H1 (cell line): ENCODE measurements at regions not wholly inside any gene's neighbourhood (a gene's known extent, or its start where the extent isn't known, plus 50 kb on each side); places are given as distances from the start of the nearest gene placed in this dataset.

Experiments
- CTCF ChIA-PET: fragments of 300-600 bp; sonication (Branson Sonifier 250); formaldehyde crosslinking; loops from one replicate; lab custom pipeline; 2021; ENCODE audit not compliant: partially characterized antibody; lab: Charles Lee
- POLR2A ChIA-PET: fragments of 300-600 bp; sonication (Branson Sonifier 250); formaldehyde crosslinking; loops from one replicate; lab custom pipeline; 2021; ENCODE audit warnings: inconsistent platforms; ENCODE audit not compliant: partially characterized antibody; lab: Charles Lee
- DNase-seq, 2 experiments: peaks; one replicate each; pipeline versions ENCODE4 v3.0.0 to v3.0.0-alpha.2; 2010 to 2022; ENCODE audit warnings: low spot score in 2 of 2, low read depth in 1 of 2, mixed read lengths in 1 of 2
- FAIRE-seq: peaks from 2 replicates; lab custom pipeline; 2011; peaks lifted over from hg19 to GRCh38; lab: Jason Lieb, UNC
- H2AFZ ChIP-seq: 2 replicates; pipeline ENCODE4 v1.8.1; 2012; ENCODE audit warnings: low read length, inconsistent platforms
- H2AK5ac ChIP-seq: 2 replicates; pipeline ENCODE4 v1.6.1; 2013; ENCODE audit warnings: low read depth, low read length
- H2BK120ac ChIP-seq: replicated peaks from 2 replicates; pipeline ENCODE3; 2013; ENCODE audit warnings: low read depth, low read length, inconsistent platforms
- H2BK12ac ChIP-seq: 2 replicates; pipeline ENCODE4 v1.6.1; 2013; ENCODE audit warnings: low read depth, low read length
- H2BK15ac ChIP-seq: 2 replicates; pipeline ENCODE4 v1.6.1; 2013; ENCODE audit warnings: low read length
- H2BK20ac ChIP-seq: 2 replicates; pipeline ENCODE4 v1.6.1; 2013; ENCODE audit warnings: low read length
- H2BK5ac ChIP-seq: 2 replicates; pipeline ENCODE4 v1.6.1; 2013; ENCODE audit warnings: low read depth, low read length
- H3K14ac ChIP-seq: 2 replicates; pipeline ENCODE4 v1.6.1; 2013; ENCODE audit warnings: inconsistent platforms; ENCODE audit not compliant: insufficient read length
- H3K18ac ChIP-seq: 2 replicates; pipeline ENCODE4 v1.6.1; 2013; ENCODE audit warnings: low read length; ENCODE audit errors: extremely low read depth
- H3K23ac ChIP-seq: 2 replicates; pipeline ENCODE4 v1.6.1; 2013; ENCODE audit warnings: inconsistent platforms; ENCODE audit not compliant: insufficient read length
- H3K23me2 ChIP-seq: 2 replicates; pipeline ENCODE4 v1.6.1; 2013; ENCODE audit warnings: low read depth, low read length
- H3K27ac ChIP-seq: 2 replicates; pipeline ENCODE4 v1.6.1; 2011; ENCODE audit warnings: low read depth, low read length, inconsistent platforms
- H3K27me3 ChIP-seq, 4 experiments: replicated peaks in 1 of 4; 1 replicate in 1 of 4; 2 replicates in 3 of 4; pipeline versions ENCODE4 v1.6.1 to v1.8.1; 2011 to 2013; ENCODE audit warnings: low read length in 3 of 4, mild to moderate bottlenecking in 3 of 4, inconsistent platforms in 2 of 4, mixed read lengths in 2 of 4, moderate library complexity in 1 of 4; ENCODE audit not compliant: control insufficient read depth in 3 of 4, insufficient read depth in 3 of 4; ENCODE audit errors: extremely low read depth in 1 of 4
- H3K36me3 ChIP-seq, 4 experiments: 2 replicates each; pipeline versions ENCODE4 v1.6.1 to v1.8.1; 2011 to 2013; ENCODE audit warnings: mild to moderate bottlenecking in 4 of 4, low read length in 3 of 4, moderate library complexity in 2 of 4, control low read depth in 1 of 4, inconsistent platforms in 1 of 4; ENCODE audit not compliant: insufficient read depth in 4 of 4, control insufficient read depth in 2 of 4
- H3K4ac ChIP-seq: replicated peaks from 2 replicates; pipeline ENCODE3; 2013; ENCODE audit warnings: low read length, low read depth, mixed read lengths, inconsistent platforms; ENCODE audit not compliant: insufficient read length
- H3K4me1 ChIP-seq, 4 experiments: replicated peaks in 1 of 4; 1 replicate in 1 of 4; 2 replicates in 3 of 4; pipeline versions ENCODE4 v1.6.1 to v1.8.1; 2011 to 2013; ENCODE audit warnings: low read length in 3 of 4, inconsistent platforms in 2 of 4, mixed read lengths in 1 of 4; ENCODE audit not compliant: insufficient read depth in 4 of 4, control insufficient read depth in 3 of 4
- H3K4me2 ChIP-seq, 2 experiments: 2 replicates each; pipeline versions ENCODE4 v1.6.1 to v1.8.1; 2011 to 2013; ENCODE audit warnings: low read depth in 2 of 2, low read length in 2 of 2, control low read depth in 1 of 2, inconsistent platforms in 1 of 2, mild to moderate bottlenecking in 1 of 2; ENCODE audit not compliant: insufficient read depth in 1 of 2
- H3K4me3 ChIP-seq, 4 experiments: fragments of 200-600, 300-600 bp in 1 of 4; sonication (generic), shearing (Covaris generic), sonication (Bioruptor Twin) in 1 of 4; 2 replicates each; pipeline versions ENCODE4 v1.5.1 to v1.8.1; 2011 to 2016; ENCODE audit warnings: low read length in 4 of 4, low read depth in 3 of 4, control low read depth in 2 of 4, inconsistent platforms in 2 of 4, mild to moderate bottlenecking in 2 of 4, mixed read lengths in 1 of 4, moderate library complexity in 1 of 4; ENCODE audit not compliant: insufficient read depth in 2 of 4; ENCODE audit errors: extremely low read depth in 1 of 4
- H3K56ac ChIP-seq: replicated peaks from 2 replicates; pipeline ENCODE3; 2013; ENCODE audit warnings: low read depth, mild to moderate bottlenecking, mixed read lengths, low read length, inconsistent platforms; ENCODE audit not compliant: insufficient read length
- H3K79me1 ChIP-seq: 2 replicates; pipeline ENCODE4 v1.6.1; 2013; ENCODE audit warnings: low read depth, low read length, control low read depth
- H3K79me2 ChIP-seq, 2 experiments: 2 replicates each; pipeline versions ENCODE4 v1.6.1 to v1.8.1; 2012 to 2013; ENCODE audit warnings: low read length in 2 of 2, mild to moderate bottlenecking in 2 of 2, inconsistent platforms in 1 of 2; ENCODE audit not compliant: insufficient read depth in 2 of 2, control insufficient read depth in 1 of 2
- H3K9ac ChIP-seq, 4 experiments: replicated peaks in 1 of 4; 1 replicate in 1 of 4; 2 replicates in 3 of 4; pipeline versions ENCODE4 v1.6.1 to v1.8.1; 2011 to 2013; ENCODE audit warnings: low read depth in 3 of 4, low read length in 3 of 4, control low read depth in 2 of 4, mild to moderate bottlenecking in 2 of 4, moderate library complexity in 2 of 4, inconsistent platforms in 1 of 4; ENCODE audit errors: extremely low read depth in 1 of 4
- H3K9me3 ChIP-seq, 2 experiments: 2 replicates each; pipeline versions ENCODE4 v1.6.1 to v1.8.1; 2012 to 2013; ENCODE audit warnings: mild to moderate bottlenecking in 2 of 2, moderate library complexity in 2 of 2, control low read depth in 1 of 2, inconsistent platforms in 1 of 2, low read depth in 1 of 2, low read length in 1 of 2, mixed read lengths in 1 of 2; ENCODE audit not compliant: insufficient read depth in 2 of 2
- H4K20me1 ChIP-seq, 2 experiments: replicated peaks in 1 of 2; 2 replicates each; pipeline versions ENCODE3 to v1.8.1; 2011 to 2013; ENCODE audit warnings: inconsistent platforms in 2 of 2, low read length in 2 of 2, mild to moderate bottlenecking in 1 of 2; ENCODE audit not compliant: insufficient read depth in 2 of 2, control insufficient read depth in 1 of 2
- H4K5ac ChIP-seq: 2 replicates; pipeline ENCODE4 v1.6.1; 2013; ENCODE audit warnings: low read length, low read depth, mixed read lengths, inconsistent platforms; ENCODE audit not compliant: insufficient read length
- H4K8ac ChIP-seq: 2 replicates; pipeline ENCODE4 v1.8.0; 2013; ENCODE audit warnings: mild to moderate bottlenecking, moderate library complexity, low read length, inconsistent platforms; ENCODE audit not compliant: insufficient read depth; ENCODE audit errors: extremely low read depth
- H4K91ac ChIP-seq: replicated peaks from 2 replicates; pipeline ENCODE3; 2013; ENCODE audit warnings: low read length, mixed read lengths, inconsistent platforms; ENCODE audit not compliant: insufficient read length
- BCL11A ChIP-seq, 2 experiments: IDR thresholded peaks; one replicate each; pipeline ENCODE4 v1.6.1; 2011; ENCODE audit warnings: low read depth in 2 of 2, low read length in 2 of 2, mild to moderate bottlenecking in 2 of 2
- CBX5 ChIP-seq: fragments of 300-800, 300-1000 bp; sonication (generic); IDR thresholded peaks from 2 replicates; pipeline ENCODE4 v1.7.1; 2016; ENCODE audit warnings: antibody characterized with exemption, low read length, low read depth
- E2F6 ChIP-seq: IDR thresholded peaks from 2 replicates; pipeline ENCODE4 v1.6.1; 2012; ENCODE audit warnings: inconsistent platforms
- GTF2F1 ChIP-seq: IDR thresholded peaks from 2 replicates; pipeline ENCODE4 v1.6.1; 2012; ENCODE audit warnings: low read depth, low read length, improper control_type of control experiment, borderline replicate concordance
- HDAC6 ChIP-seq: IDR thresholded peaks from one replicate; pipeline ENCODE4 v1.7.1; 2012; ENCODE audit warnings: low read depth, mild to moderate bottlenecking, inconsistent platforms, low read length, moderate library complexity
- KDM4A ChIP-seq: IDR thresholded peaks from one replicate; pipeline ENCODE4 v1.7.1; 2012; ENCODE audit warnings: low read depth, mild to moderate bottlenecking, moderate library complexity, low read length, inconsistent platforms; ENCODE audit not compliant: severe bottlenecking
- NANOG ChIP-seq: IDR thresholded peaks from 2 replicates; pipeline ENCODE4 v1.6.1; 2011; ENCODE audit warnings: low read length, low read depth, mild to moderate bottlenecking, inconsistent platforms; ENCODE audit not compliant: insufficient read depth, poor library complexity, severe bottlenecking
- POLR2AphosphoS5 ChIP-seq: IDR thresholded peaks from 2 replicates; pipeline ENCODE4 v1.6.1; 2011; ENCODE audit warnings: low read depth, low read length
- RBBP5 ChIP-seq: IDR thresholded peaks from 2 replicates; pipeline ENCODE4 v1.7.1; 2012; ENCODE audit warnings: low read depth, mild to moderate bottlenecking, inconsistent platforms, low read length, moderate library complexity, borderline replicate concordance
- SAP30 ChIP-seq: fragments of 300-600 bp; sonication (generic); IDR thresholded peaks from 2 replicates; pipeline ENCODE4 v1.7.1; 2012; ENCODE audit warnings: low read length, moderate library complexity, mild to moderate bottlenecking, inconsistent platforms; ENCODE audit not compliant: insufficient read depth, insufficient replicate concordance
- SIN3A ChIP-seq, 2 experiments: IDR thresholded peaks in 1 of 2; conservative IDR thresholded peaks in 1 of 2; 2 replicates each; pipeline ENCODE4 v1.6.1; 2011 to 2012; ENCODE audit warnings: low read length in 2 of 2, improper control_type of control experiment in 1 of 2, low read depth in 1 of 2, mild to moderate bottlenecking in 1 of 2
- WGBS, 2 experiments: shearing (Covaris generic) in 1 of 2; methylation state at CpG; one replicate each; pipeline versions ENCODE4 v1.1.6 to v1.1.7; 2013 to 2015; ENCODE audit warnings: low lambda C conversion rate in 2 of 2, mixed read lengths in 2 of 2, inconsistent platforms in 1 of 2, low coverage in 1 of 2, missing lambda C conversion rate in 1 of 2; ENCODE audit not compliant: insufficient replicate concordance in 2 of 2, insufficient coverage in 1 of 2, insufficient read length in 1 of 2; ENCODE audit errors: extremely low coverage in 1 of 2, missing lambda C conversion rate in 1 of 2; 5-methylcytosine and 5-hydroxymethylcytosine counted together

- POLR2A ChIA-PET = interaction anchor here (0.6 kb wide), 1 partner anchor 11 kb away, joined by 3 read pairs; no protein-coding TSS in a partner anchor
- Histone ChIP-seq H3K27me3 (peaks cover 0 to 11% (median 6%) of the 10 kb centered on the region in 4 experiments; a peak in 5 of 7 replicates), H4K5ac (no peak overlapping the region), H3K56ac (no peak overlapping the region), H2AFZ (no peak overlapping the region), H3K18ac (0 out of 2 replicates have a peak overlapping the region, but pooled peaks have one; percentile 40), H3K9ac (no peak overlapping the region), H3K4ac (no peak overlapping the region), H3K4me1 (peaks cover 5 to 28% (median 19%) of the 10 kb centered on the region in 4 experiments), H3K23me2 (peaks cover 5% of the 10 kb centered on the region; the same call in 1 of the 2 replicates), H4K20me1 (no peaks in the 10 kb centered on the region), H2AK5ac (no peak overlapping the region), H2BK5ac (no peak overlapping the region; the same call in 1 of the 2 replicates), H3K4me3 (0 out of 8 replicates have a peak overlapping the region, but pooled peaks of 2 of the 4 experiments have one; percentile 1 to 11), H3K9me3 (no peaks in the 10 kb centered on the region), H2BK12ac (no peak overlapping the region; the same call in 1 of the 2 replicates), H2BK15ac (no peak overlapping the region), H4K91ac (no peak overlapping the region), H4K8ac (peak overlapping the region; percentile 58; the same call in 1 of the 2 replicates), H2BK120ac (peak overlapping the region; percentile 39), H3K27ac (no peak overlapping the region), H3K79me2 (no peaks in the 10 kb centered on the region), H2BK20ac (peak overlapping the region; percentile 52; the same call in 1 of the 2 replicates), H3K23ac (no peak overlapping the region), H3K14ac (no peak overlapping the region), H3K36me3 (no peaks in the 10 kb centered on the region), H3K79me1 (no peaks in the 10 kb centered on the region), H3K4me2 (peak overlapping the region; percentile 43 to 48; a peak in 3 of 4 replicates)
- DNase-seq (peak; percentile 59 to 61), FAIRE-seq (no peak)
- CTCF ChIA-PET = interaction anchor here (0.7 to 1.1 kb wide), 4 partner anchors 10 to 486 kb away, joined by 3 read pairs; no protein-coding TSS in a partner anchor
- WGBS, 2 experiments = 37% methylated on average over 22 of the region's 28 CpGs; no CpG with 5 or more reads in 1 of the 2 experiments
- TF ChIP-seq E2F6 = no peak
- TF ChIP-seq HDAC6 = no peak
- TF ChIP-seq GTF2F1 = no peak
- TF ChIP-seq RBBP5 = no peak
- TF ChIP-seq NANOG = no peak
- no peak for TF ChIP-seq CBX5
- TF ChIP-seq KDM4A = no peak
- no peak for TF ChIP-seq POLR2AphosphoS5
- no peak for TF ChIP-seq SAP30
- no peak for TF ChIP-seq SIN3A (conservative IDR thresholded peaks at IDR 0.05 in 1 of 2, IDR thresholded peaks at IDR 0.05 in 1 of 2; ENCODE audit: low read depth in 1 of 2, low read length in 2 of 2)
- no peak for TF ChIP-seq BCL11A (IDR thresholded peaks at IDR 0.05; ENCODE audit: low read depth in 2 of 2, low read length in 2 of 2)
Measured at GRCh38 chr14:101072945-101073597, 169.5 kb upstream of the RTL1 start.
